ENCODE measurements at regions not wholly inside any gene's neighbourhood (a gene's known extent, or its start where the extent isn't known, plus 50 kb on each side); places are given as distances from the start of the nearest gene placed in this dataset.

DNA sequence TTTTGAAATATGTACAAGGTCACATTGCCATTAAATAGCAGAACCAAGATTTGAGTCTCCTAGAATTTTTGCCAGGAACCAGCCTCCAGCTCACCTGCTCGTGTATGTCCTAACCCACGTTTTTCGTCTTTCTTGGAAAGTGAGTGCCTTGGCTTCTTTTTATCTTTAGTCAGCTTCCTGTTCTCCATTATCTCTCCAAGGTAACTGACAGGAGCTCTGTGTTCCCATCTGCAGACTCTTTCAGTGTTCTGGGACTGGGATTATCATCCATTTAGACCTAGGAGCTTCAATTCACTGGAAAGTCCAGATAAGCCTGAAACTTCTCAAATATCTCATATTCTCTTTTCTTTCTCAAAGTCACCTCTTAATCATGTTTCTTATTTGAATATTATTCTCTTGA lies 193.7 kb downstream of the ZIC5 start:
- no peak for TF ChIP-seq POLR2A (IDR thresholded peaks at IDR 0.05)
- TF ChIP-seq, protein P1, sequence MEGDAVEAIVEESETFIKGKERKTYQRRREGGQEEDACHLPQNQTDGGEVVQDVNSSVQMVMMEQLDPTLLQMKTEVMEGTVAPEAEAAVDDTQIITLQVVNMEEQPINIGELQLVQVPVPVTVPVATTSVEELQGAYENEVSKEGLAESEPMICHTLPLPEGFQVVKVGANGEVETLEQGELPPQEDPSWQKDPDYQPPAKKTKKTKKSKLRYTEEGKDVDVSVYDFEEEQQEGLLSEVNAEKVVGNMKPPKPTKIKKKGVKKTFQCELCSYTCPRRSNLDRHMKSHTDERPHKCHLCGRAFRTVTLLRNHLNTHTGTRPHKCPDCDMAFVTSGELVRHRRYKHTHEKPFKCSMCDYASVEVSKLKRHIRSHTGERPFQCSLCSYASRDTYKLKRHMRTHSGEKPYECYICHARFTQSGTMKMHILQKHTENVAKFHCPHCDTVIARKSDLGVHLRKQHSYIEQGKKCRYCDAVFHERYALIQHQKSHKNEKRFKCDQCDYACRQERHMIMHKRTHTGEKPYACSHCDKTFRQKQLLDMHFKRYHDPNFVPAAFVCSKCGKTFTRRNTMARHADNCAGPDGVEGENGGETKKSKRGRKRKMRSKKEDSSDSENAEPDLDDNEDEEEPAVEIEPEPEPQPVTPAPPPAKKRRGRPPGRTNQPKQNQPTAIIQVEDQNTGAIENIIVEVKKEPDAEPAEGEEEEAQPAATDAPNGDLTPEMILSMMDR (IDR thresholded peaks at IDR 0.05), result no peak

Data from Peyer's patch (tissue), 4 donors.